GM12878 (cell line): ENCODE measurements at regions not wholly inside any gene's neighbourhood (a gene's known extent, or its start where the extent isn't known, plus 50 kb on each side); places are given as distances from the start of the nearest gene placed in this dataset.

Experiments used
- ATAC-seq: fragments of 200-7000 bp; cut with Tn5 transposase; 3 replicates; pipeline ENCODE4 v1.9.1; 2020; ENCODE audit warnings: mild to moderate bottlenecking, moderate library complexity
- BruUV-seq: library from RNA; stranded (reverse); fragments of 400-500 nt; replicated peaks from 2 replicates; lab custom pipeline; 2021; lab: Mats Ljungman, UMichigan
- CTCF ChIA-PET: fragments of 300-600 bp; sonication (Branson Sonifier 250); formaldehyde crosslinking; extraction: SDS; loops from one replicate; lab custom pipeline; 2021; ENCODE audit warnings: inconsistent platforms; lab: Yijun Ruan, JAX
- POLR2A ChIA-PET: fragments of 350-600 bp; formaldehyde crosslinking; extraction: SDS; loops from one replicate; lab custom pipeline; 2021; ENCODE audit warnings: inconsistent platforms; lab: Charles Lee
- RAD21 ChIA-PET: fragments of 300-600 bp; sonication (Branson Sonifier 250); formaldehyde crosslinking; loops from one replicate; lab custom pipeline; 2023; ENCODE audit warnings: antibody characterized with exemption; ENCODE audit not compliant: unreplicated experiment; lab: Charles Lee
- SMC1A ChIA-PET: fragments of 300-600 bp; sonication (Branson Sonifier 250); formaldehyde crosslinking; loops from one replicate; lab custom pipeline; 2023; ENCODE audit not compliant: unreplicated experiment, uncharacterized antibody; lab: Charles Lee
- DNase-seq: peaks from one replicate; pipeline ENCODE4 v3.0.0-alpha.2; 2011; ENCODE audit warnings: low read depth, low spot score
- FAIRE-seq: peaks from 3 replicates; lab custom pipeline; 2011; peaks lifted over from hg19 to GRCh38; lab: Jason Lieb, UNC
- H2AFZ ChIP-seq: 2 replicates; pipeline ENCODE4 v1.6.0; 2011; ENCODE audit warnings: low read depth, low read length, control low read depth; ENCODE audit not compliant: control insufficient read depth
- H3K27ac ChIP-seq: 2 replicates; pipeline ENCODE4 v1.5.1; 2011; ENCODE audit warnings: control low read depth; ENCODE audit not compliant: control insufficient read depth, insufficient read depth
- H3K27me3 ChIP-seq, 2 experiments: replicated peaks in 1 of 2; 2 replicates each; pipeline versions ENCODE4 v1.6.0 to v1.6.1; 2011; ENCODE audit warnings: low read length in 1 of 2; ENCODE audit not compliant: control insufficient read depth in 2 of 2, insufficient read depth in 2 of 2
- H3K36me3 ChIP-seq, 2 experiments: 2 replicates each; pipeline ENCODE4 v1.5.1; 2011; ENCODE audit warnings: low read length in 1 of 2; ENCODE audit not compliant: control insufficient read depth in 2 of 2, insufficient read depth in 2 of 2
- H3K4me1 ChIP-seq: 2 replicates; pipeline ENCODE4 v1.6.1; 2011; ENCODE audit warnings: mild to moderate bottlenecking, low read length, moderate library complexity, mixed read lengths; ENCODE audit not compliant: control insufficient read depth, insufficient read depth
- H3K4me2 ChIP-seq: 2 replicates; pipeline ENCODE4 v1.6.0; 2011; ENCODE audit warnings: control low read depth; ENCODE audit not compliant: control insufficient read depth, insufficient read depth
- H3K4me3 ChIP-seq: fragments of 200-600 bp; sonication (generic); 2 replicates; pipeline ENCODE4 v1.5.1; 2016
- H3K79me2 ChIP-seq: 2 replicates; pipeline ENCODE4 v1.6.0; 2011; ENCODE audit warnings: low read length; ENCODE audit not compliant: control insufficient read depth, insufficient read depth
- H3K9ac ChIP-seq: 2 replicates; pipeline ENCODE4 v1.8.0; 2011; ENCODE audit warnings: low read length, control low read depth, mixed read lengths; ENCODE audit not compliant: control insufficient read depth, insufficient read depth
- H3K9me3 ChIP-seq: replicated peaks from 3 replicates; pipeline ENCODE4 v1.5.1; 2011; ENCODE audit warnings: mild to moderate bottlenecking, low read length; ENCODE audit not compliant: control insufficient read depth, insufficient read depth
- H4K20me1 ChIP-seq: 2 replicates; pipeline ENCODE4 v1.6.0; 2011; ENCODE audit not compliant: control insufficient read depth, insufficient read depth
- ASH2L ChIP-seq: fragments of 300-600, 200-600 bp; sonication (generic); IDR thresholded peaks from 2 replicates; pipeline ENCODE4 v1.6.1; 2017; ENCODE audit warnings: low read depth, mild to moderate bottlenecking, borderline replicate concordance
- BHLHE40 ChIP-seq, 2 experiments: fragments of 450-650 bp in 1 of 2; IDR thresholded peaks; 2 replicates each; pipeline ENCODE4 v1.6.1; 2011 to 2017; ENCODE audit warnings: low read depth in 2 of 2, borderline replicate concordance in 1 of 2, improper control_type of control experiment in 1 of 2, low read length in 1 of 2, mild to moderate bottlenecking in 1 of 2
- MEF2B ChIP-seq: fragments of 450-650 bp; IDR thresholded peaks from 2 replicates; pipeline ENCODE4 v1.6.1; 2018; ENCODE audit warnings: mild to moderate bottlenecking, moderate library complexity; ENCODE audit not compliant: partially characterized antibody, poor library complexity, severe bottlenecking
- SUPT20H ChIP-seq: IDR thresholded peaks from 2 replicates; pipeline ENCODE4 v1.6.1; 2011; ENCODE audit warnings: low read depth, mild to moderate bottlenecking, low read length, moderate library complexity, borderline replicate concordance; ENCODE audit not compliant: control insufficient read depth
- whole genome bisulfite sequencing: methylation state at CpG from one replicate; pipeline ENCODE4 v1.1.6; 2016; ENCODE audit warnings: low lambda C conversion rate; ENCODE audit not compliant: insufficient replicate concordance, insufficient coverage; ENCODE audit errors: missing lambda C conversion rate; 5-methylcytosine and 5-hydroxymethylcytosine counted together
- in situ Hi-C: fragments of 300-500 bp; cut with MboI; formaldehyde crosslinking; loops from 9 replicates; pipeline ENCODE4 v1.14.3; 2018; ENCODE audit warnings: mixed read lengths
- intact Hi-C: fragments of 100-400 bp; cut with micrococcal nuclease; formaldehyde crosslinking; loops from one replicate; pipeline ENCODE4 v1.14.2; 2022; ENCODE audit not compliant: unreplicated experiment

DNA sequence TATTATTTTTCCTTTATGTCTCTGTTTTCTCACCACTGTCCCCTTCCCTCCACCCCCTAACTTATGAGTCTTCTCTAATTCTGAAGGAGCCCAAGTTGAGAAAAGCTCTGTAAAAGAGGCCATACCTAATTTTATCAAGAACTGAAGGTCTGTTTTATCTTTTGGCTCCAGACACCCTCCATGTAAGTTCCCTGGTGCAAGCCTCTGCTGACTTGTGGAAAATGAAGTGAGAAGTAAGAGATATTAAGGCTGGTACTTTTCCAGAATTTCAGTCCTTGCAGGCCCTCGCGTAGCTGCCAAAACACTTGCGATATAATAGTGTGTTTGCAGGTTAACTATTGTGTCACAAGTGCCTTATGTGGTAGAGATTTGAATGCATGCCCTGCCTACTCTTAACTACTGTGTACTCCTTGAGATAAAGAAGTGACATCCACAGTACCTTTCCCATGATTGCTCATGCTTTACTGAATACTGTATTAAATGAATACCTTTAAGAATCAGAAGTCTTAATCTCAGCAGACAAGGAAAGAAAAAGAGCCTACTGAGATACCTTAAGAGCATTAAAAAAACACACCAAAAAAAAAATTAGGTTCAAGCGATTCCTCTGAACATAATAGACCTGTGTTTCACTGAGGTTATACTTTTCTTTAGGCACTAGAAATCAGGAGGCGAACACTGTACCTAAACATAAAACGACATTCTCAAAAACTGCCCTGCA, 143.6 kb upstream of the ZNF184 start:
- H3K27ac ChIP-seq, result no peak overlapping the region
- H3K4me2 ChIP-seq, result peak overlapping the region; percentile 89
- in situ Hi-C loops, result no loop called here
- H3K36me3 ChIP-seq, result no peaks in the 10 kb centered on the region
- TF ChIP-seq BHLHE40 (IDR thresholded peaks at IDR 0.05; ENCODE audit: borderline replicate concordance in 1 of 2, low read depth in 2 of 2, low read length in 1 of 2) (no peak), MEF2B (no peak)
- TF ChIP-seq, all 136 proteins: peak for 0
- no peaks in the 10 kb centered on the region for H3K79me2 ChIP-seq
- ChIA-PET RAD21 (no interaction called here), POLR2A (no interaction called here), SMC1A (interaction anchor here (0.6 to 1.5 kb wide), 4 partner anchors 8 to 136 kb away, joined by 3 to 5 read pairs (median 3); no protein-coding TSS in a partner anchor), CTCF (interaction anchor here (1.0 to 3.5 kb wide), 2 partner anchors 98 to 182 kb away, joined by 4 to 14 read pairs; no protein-coding TSS in a partner anchor)
- 72% methylated on average over 6 of the region's 6 CpGs for WGBS
- H4K20me1 ChIP-seq, result no peaks in the 10 kb centered on the region
- H3K4me1 ChIP-seq, result no peaks in the 10 kb centered on the region
- no peak for FAIRE-seq
- no peaks in the 10 kb centered on the region for H3K9me3 ChIP-seq
- H3K27me3 ChIP-seq, result no peaks in the 10 kb centered on the region
- peak overlapping the region; percentile 70 for H3K4me3 ChIP-seq
- intact Hi-C loops, result no loop called here
- BruUV-seq, result no TSS peak
- H3K9ac ChIP-seq, result no peak overlapping the region; the same call in 1 of the 2 replicates
- no peak for DNase-seq
- ATAC-seq, result no peak; the same call in 2 of the 3 replicates
- H2AFZ ChIP-seq, result peak overlapping the region; percentile 59

- H4K20me1 ChIP-seq, result no peaks in the 10 kb centered on the region
- ATAC-seq (no peak), FAIRE-seq (no peak), DNase-seq (no peak)
- no peak overlapping the region for H3K4me3 ChIP-seq
- CTCF ChIA-PET, result interaction anchor here (0.6 to 3.9 kb wide), 4 partner anchors 92 to 298 kb away, joined by 3 to 49 read pairs (median 4); no protein-coding TSS in a partner anchor
- H3K36me3 ChIP-seq, result no peaks in the 10 kb centered on the region
- H3K4me2 ChIP-seq, result no peak overlapping the region
- WGBS, result 0% methylated on average over 1 of the region's 1 CpG
- SMC1A ChIA-PET, result interaction anchor here (0.7 to 3.6 kb wide), 5 partner anchors 8 to 141 kb away, joined by 3 to 17 read pairs (median 3); no protein-coding TSS in a partner anchor
- intact Hi-C loops (no loop called here), in situ Hi-C loops (no loop called here)
- TF ChIP-seq ASH2L (no peak), SUPT20H (no peak)
- no peaks in the 10 kb centered on the region for H3K27me3 ChIP-seq
- no TSS peak for BruUV-seq
- no peaks in the 10 kb centered on the region for H3K9me3 ChIP-seq
- H2AFZ ChIP-seq, result no peak overlapping the region
- H3K27ac ChIP-seq, result no peak overlapping the region
- H3K79me2 ChIP-seq, result no peaks in the 10 kb centered on the region
- RAD21 ChIA-PET, result no interaction called here
- POLR2A ChIA-PET, result no interaction called here
- no peaks in the 10 kb centered on the region for H3K4me1 ChIP-seq
- H3K9ac ChIP-seq, result no peak overlapping the region
Observed at GRCh38 chr6:27611451-27611850, 138.5 kb upstream of the ZNF184 start.
